ENCODE measurements at regions not wholly inside any gene's neighbourhood (a gene's known extent, or its start where the extent isn't known, plus 50 kb on each side); places are given as distances from the start of the nearest gene placed in this dataset.

GRCh38 chr15:39434751-39435238, 146.1 kb upstream of the THBS1 start:
- WGBS, 2 donors: 44 to 71% methylated on average over 5 of the region's 5 CpGs
- H3K36me3 ChIP-seq (ENCODE audit: control insufficient read depth in 4 of 4, insufficient read depth in 4 of 4, low read length in 4 of 4): no peaks in the 10 kb centered on the region
- peak; percentile 38 to 77 (median 62) for DNase-seq
- H3K9ac ChIP-seq (ENCODE audit: insufficient read depth in 1 of 2, low read length in 2 of 2): no peak overlapping the region
- H3K9me3 ChIP-seq (ENCODE audit: control insufficient read depth in 4 of 4, insufficient read depth in 3 of 4, low read length in 3 of 4): peaks cover 0 to 3% (median under 1%) of the 10 kb centered on the region in 4 donors
- H3K27me3 ChIP-seq (ENCODE audit: control insufficient read depth in 3 of 3, insufficient read depth in 3 of 3, low read length in 2 of 3): no peaks in the 10 kb centered on the region
- peaks cover 5 to 38% (median 17%) of the 10 kb centered on the region in 5 donors for H3K4me1 ChIP-seq (ENCODE audit: control insufficient read depth in 5 of 5, insufficient read depth in 5 of 5, low read length in 5 of 5)
- ATAC-seq (ENCODE audit: insufficient read depth, low FRiP score): no peak
- no peak overlapping the region for H3K4me3 ChIP-seq
- no peak overlapping the region for H3K27ac ChIP-seq (ENCODE audit: low read depth in 1 of 2, low read length in 1 of 2)
- no peak for TF ChIP-seq CTCF (IDR thresholded peaks at IDR 0.05; ENCODE audit: control extremely low read depth, extremely low read depth)

- Histone ChIP-seq H3K9ac (ENCODE audit: insufficient read depth in 1 of 2, low read length in 2 of 2) (no peak overlapping the region), H3K36me3 (ENCODE audit: control insufficient read depth in 4 of 4, insufficient read depth in 4 of 4, low read length in 4 of 4) (no peaks in the 10 kb centered on the region), H3K9me3 (ENCODE audit: control insufficient read depth in 4 of 4, insufficient read depth in 3 of 4, low read length in 3 of 4) (peaks cover 0 to 3% (median under 1%) of the 10 kb centered on the region in 4 donors), H3K27ac (ENCODE audit: low read depth in 1 of 2, low read length in 1 of 2) (no peak overlapping the region), H3K27me3 (ENCODE audit: control insufficient read depth in 3 of 3, insufficient read depth in 3 of 3, low read length in 2 of 3) (no peaks in the 10 kb centered on the region), H3K4me3 (no peak overlapping the region), H3K4me1 (ENCODE audit: control insufficient read depth in 5 of 5, insufficient read depth in 5 of 5, low read length in 5 of 5) (peaks cover 5 to 34% (median 17%) of the 10 kb centered on the region in 5 donors)
- TF ChIP-seq CTCF (IDR thresholded peaks at IDR 0.05; ENCODE audit: control extremely low read depth, extremely low read depth): no peak
- 56% methylated on average over 2 of the region's 2 CpGs for WGBS, 2 donors
- DNase-seq: no peak
- no peak for ATAC-seq (ENCODE audit: insufficient read depth, low FRiP score)
These were observed 145.6 kb upstream of the THBS1 start for GRCh38 chr15:39435244-39435643.

GRCh38 chr15:39438260-39438659, 142.6 kb upstream of the THBS1 start:
- no peak for TF ChIP-seq CTCF (IDR thresholded peaks at IDR 0.05; ENCODE audit: control extremely low read depth, extremely low read depth)
- no peak for ATAC-seq (ENCODE audit: insufficient read depth, low FRiP score)
- no peak for DNase-seq

More at GRCh38 chr15:39438260-39438659, 142.6 kb upstream of the THBS1 start:
- no peak overlapping the region for H3K9ac ChIP-seq (ENCODE audit: insufficient read depth in 1 of 2, low read length in 2 of 2)
- no peak overlapping the region for H3K4me3 ChIP-seq
- peaks cover 0 to 2% (median under 1%) of the 10 kb centered on the region in 4 donors for H3K9me3 ChIP-seq (ENCODE audit: control insufficient read depth in 4 of 4, insufficient read depth in 3 of 4, low read length in 3 of 4)
- 41 to 44% methylated on average over 5 of the region's 5 CpGs for WGBS, 2 donors
- no peaks in the 10 kb centered on the region for H3K36me3 ChIP-seq (ENCODE audit: control insufficient read depth in 4 of 4, insufficient read depth in 4 of 4, low read length in 4 of 4)
- no peak overlapping the region for H3K27ac ChIP-seq (ENCODE audit: low read depth in 1 of 2, low read length in 1 of 2)
- peaks cover 5 to 32% (median 15%) of the 10 kb centered on the region in 5 donors for H3K4me1 ChIP-seq (ENCODE audit: control insufficient read depth in 5 of 5, insufficient read depth in 5 of 5, low read length in 5 of 5)
- H3K27me3 ChIP-seq (ENCODE audit: control insufficient read depth in 3 of 3, insufficient read depth in 3 of 3, low read length in 2 of 3): no peaks in the 10 kb centered on the region
